ENCODE measurements at regions not wholly inside any gene's neighbourhood (a gene's known extent, or its start where the extent isn't known, plus 50 kb on each side); places are given as distances from the start of the nearest gene placed in this dataset.

GRCh38 chr7:114832906-114833595 is 88.8 kb upstream of the MDFIC start:
- TF ChIP-seq CTCF (IDR thresholded peaks at IDR 0.05), result no peak
- ATAC-seq (no peak), DNase-seq (no peak)
- Histone ChIP-seq H3K36me3 (no peaks in the 10 kb centered on the region), H3K4me1 (no peaks in the 10 kb centered on the region), H3K4me3 (no peak overlapping the region), H3K9me3 (peaks cover 0 to 6% (median 0%) of the 10 kb centered on the region in 11 donors), H3K27ac (no peak overlapping the region), H3K27me3 (no peaks in the 10 kb centered on the region)
- 57 to 58% methylated on average over 4 of the region's 4 CpGs for WGBS, 2 donors
- intact Hi-C loops (cut with DNase I), result no loop called here

- no peaks in the 10 kb centered on the region for H3K4me1 ChIP-seq
- 82 to 85% methylated on average over 1 of the region's 1 CpG for WGBS, 2 donors
- TF ChIP-seq CTCF (IDR thresholded peaks at IDR 0.05), result no peak
- H3K36me3 ChIP-seq, result no peaks in the 10 kb centered on the region
- intact Hi-C loops (cut with DNase I), result no loop called here
- H3K27me3 ChIP-seq, result no peaks in the 10 kb centered on the region
- ATAC-seq (no peak), DNase-seq (no peak)
- H3K4me3 ChIP-seq, result no peak overlapping the region
- no peak overlapping the region for H3K27ac ChIP-seq
- no peaks in the 10 kb centered on the region for H3K9me3 ChIP-seq
Observed at GRCh38 chr7:114835303-114835702, 86.6 kb upstream of the MDFIC start.

- H3K4me1 ChIP-seq, result no peaks in the 10 kb centered on the region
- intact Hi-C loops (cut with DNase I), result no loop called here
Observed at GRCh38 chr7:114835861-114836260, 86.0 kb upstream of the MDFIC start.

GRCh38 chr7:114842551-114843065 is 79.3 kb upstream of the MDFIC start:
- no peak for TF ChIP-seq CTCF (IDR thresholded peaks at IDR 0.05)

More at GRCh38 chr7:114835861-114836260, 86.0 kb upstream of the MDFIC start:
- no peak for TF ChIP-seq CTCF (IDR thresholded peaks at IDR 0.05)
- H3K36me3 ChIP-seq, result no peaks in the 10 kb centered on the region
- ATAC-seq (no peak), DNase-seq (no peak)
- no peak overlapping the region for H3K27ac ChIP-seq
- no peaks in the 10 kb centered on the region for H3K27me3 ChIP-seq
- no peaks in the 10 kb centered on the region for H3K9me3 ChIP-seq
- WGBS, 2 donors, result 0% methylated on average over 1 of the region's 1 CpG
- H3K4me3 ChIP-seq, result no peak overlapping the region

More at GRCh38 chr7:114842551-114843065, 79.3 kb upstream of the MDFIC start:
- Histone ChIP-seq H3K9me3 (no peaks in the 10 kb centered on the region), H3K4me1 (no peaks in the 10 kb centered on the region), H3K36me3 (no peaks in the 10 kb centered on the region), H3K27me3 (no peaks in the 10 kb centered on the region), H3K4me3 (no peak overlapping the region), H3K27ac (no peak overlapping the region)
- intact Hi-C loops (cut with DNase I), result no loop called here
- ATAC-seq (no peak), DNase-seq (no peak)
- 79% methylated on average over 5 of the region's 5 CpGs for WGBS, 2 donors
